ENCODE measurements at regions not wholly inside any gene's neighbourhood (a gene's known extent, or its start where the extent isn't known, plus 50 kb on each side); places are given as distances from the start of the nearest gene placed in this dataset.
"Not testable (repeated sequence)": the region's sequence is repeated elsewhere in the genome, so short reads cannot be mapped to it uniquely, and the experiment has no call there.

GRCh38 chr3:163361357-163361878 lies 1716.9 kb downstream of the SI start:
- not testable (repeated sequence) for DNase-seq

- DNase-seq, result no peak
Observed at GRCh38 chr3:163347944-163348343, 1730.4 kb downstream of the SI start.

- DNase-seq, result no peak
Observed at GRCh38 chr3:163335429-163335828, 1742.9 kb downstream of the SI start.

- no peak for DNase-seq
Observed at GRCh38 chr3:163328680-163329079, 1749.6 kb downstream of the SI start.

DNA sequence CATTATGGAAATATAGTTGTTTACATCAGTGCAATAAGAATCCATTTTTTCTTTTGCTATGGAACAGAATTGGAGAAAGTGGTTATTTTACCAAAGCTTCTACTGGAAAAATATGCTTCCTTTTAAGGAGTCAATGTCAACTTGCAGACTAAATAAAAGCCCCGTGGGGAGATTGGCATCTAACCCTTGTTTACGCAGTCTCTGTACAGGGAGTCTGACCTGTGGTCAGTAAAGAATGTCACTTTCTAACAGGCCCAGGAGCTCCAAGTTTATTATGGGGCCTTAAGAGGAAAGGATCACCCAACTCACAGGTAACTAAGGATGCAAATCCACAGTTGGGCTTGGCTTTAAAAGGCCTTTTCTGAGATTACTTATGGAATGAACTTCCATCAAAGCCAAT lies 1751.2 kb downstream of the SI start:
- no peak for DNase-seq

GRCh38 chr3:163315786-163316185 lies 1762.5 kb downstream of the SI start:
- no peak for DNase-seq

DNA sequence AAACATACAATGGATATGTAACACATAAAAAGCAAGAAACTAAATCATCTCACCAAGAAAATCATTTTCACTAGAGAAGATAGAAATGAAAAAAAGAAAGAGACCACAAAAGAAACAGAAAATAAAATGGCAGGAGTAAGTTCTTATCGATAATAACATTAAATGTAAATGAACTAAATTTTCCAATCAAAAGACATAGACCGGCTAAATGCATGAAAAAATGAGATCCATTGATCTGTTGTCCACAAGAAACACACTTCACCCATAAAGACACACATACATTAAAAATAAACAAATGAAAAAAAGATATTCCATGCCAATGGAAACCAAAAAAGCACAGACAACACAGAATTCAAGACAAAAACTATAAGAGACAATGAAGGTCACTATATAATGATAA lies 1771.9 kb downstream of the SI start:
- DNase-seq, result no peak

DNA sequence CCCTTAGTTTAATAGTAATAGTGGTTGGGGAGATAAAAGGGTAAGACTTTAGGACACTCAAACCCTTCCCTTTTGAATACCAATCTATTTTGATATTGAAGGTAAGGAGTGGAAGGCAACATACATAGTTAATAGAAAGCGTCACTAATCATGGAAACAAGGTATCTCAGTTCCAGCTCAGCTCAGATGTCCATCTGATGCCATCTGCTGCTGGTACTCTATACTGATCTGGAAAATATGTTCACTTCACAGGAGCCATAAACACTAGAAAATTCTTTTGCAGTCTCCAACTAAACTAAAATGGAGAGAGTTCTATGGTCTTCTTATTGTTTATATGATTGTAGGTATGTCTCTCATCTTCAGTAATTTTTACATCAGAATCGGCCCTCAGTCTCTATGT lies 1777.1 kb downstream of the OTOL1 start:
- no peak for DNase-seq

DNA sequence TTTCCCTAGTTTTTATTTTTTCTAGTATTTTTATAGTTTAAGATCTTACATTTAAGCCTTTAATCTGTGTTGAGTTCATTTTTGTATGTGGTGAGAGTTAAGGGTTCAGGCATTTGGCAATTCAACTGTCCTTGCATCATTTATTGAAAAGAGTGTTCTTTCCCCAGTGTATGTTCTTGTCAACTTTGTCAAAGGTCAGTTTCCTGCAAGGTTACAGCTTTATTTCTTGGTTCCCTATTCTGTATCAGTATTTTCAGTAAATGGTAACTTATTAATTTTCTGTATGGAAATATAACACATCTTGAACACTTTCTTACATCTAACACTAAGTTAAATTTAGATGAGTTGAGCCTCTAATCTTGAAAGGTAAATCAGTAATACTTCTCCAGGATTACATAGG lies 1770.1 kb downstream of the OTOL1 start:
- DNase-seq, result no peak

GRCh38 chr3:163261618-163262017 lies 1765.0 kb downstream of the OTOL1 start:
- no peak for DNase-seq

DNA sequence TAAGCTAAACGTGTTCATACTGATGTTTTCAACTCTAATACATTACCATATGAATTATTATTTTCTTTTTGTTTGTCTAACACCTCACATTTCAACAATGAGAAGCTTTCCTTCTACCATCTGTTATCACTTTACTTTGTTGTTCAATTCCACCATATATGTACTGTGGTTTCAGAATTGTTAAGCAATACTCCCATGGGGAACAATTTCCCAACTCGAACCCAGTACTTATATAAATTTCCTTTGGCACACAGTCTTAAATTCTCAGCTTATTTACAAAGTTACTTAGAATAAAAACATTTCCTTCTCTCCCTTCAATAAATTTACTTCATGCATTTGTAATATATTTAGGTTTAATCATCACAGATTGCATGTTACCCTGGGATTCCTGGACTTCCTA lies 1764.4 kb downstream of the OTOL1 start:
- no peak for DNase-seq

- no peak for DNase-seq
Observed at GRCh38 chr3:163218336-163218735, 1721.7 kb downstream of the OTOL1 start.

DNA sequence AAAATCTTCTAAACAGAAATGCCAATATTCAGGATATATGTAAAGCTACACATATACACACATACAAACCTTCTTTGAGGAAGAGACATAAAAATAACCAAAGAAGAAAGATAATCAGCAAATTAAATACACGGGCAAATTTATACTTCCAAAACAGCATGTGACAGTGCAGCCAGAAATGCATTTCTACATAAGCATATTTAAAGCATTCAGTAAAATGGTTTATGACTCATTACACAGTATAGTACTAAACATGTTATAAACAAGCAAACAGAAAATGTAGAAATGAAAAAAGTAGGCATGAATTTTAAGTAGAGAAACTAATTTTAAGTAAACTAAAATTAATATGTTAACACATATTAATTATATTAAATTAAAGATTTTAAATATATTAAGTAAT lies 1717.2 kb downstream of the OTOL1 start:
- no peak for DNase-seq

- DNase-seq, result no peak
Observed at GRCh38 chr3:163196815-163197374, 1700.3 kb downstream of the OTOL1 start.

- DNase-seq, result no peak
Observed at GRCh38 chr3:163196245-163196644, 1699.6 kb downstream of the OTOL1 start.

GRCh38 chr3:163185721-163186350 lies 1689.2 kb downstream of the OTOL1 start:
- no peak for DNase-seq

GRCh38 chr3:163175970-163176369 lies 1679.4 kb downstream of the OTOL1 start:
- DNase-seq, result no peak

- DNase-seq, result not testable (repeated sequence)
Observed at GRCh38 chr3:163172513-163172912, 1675.9 kb downstream of the OTOL1 start.

- DNase-seq, result no peak
Observed at GRCh38 chr3:163166197-163166596, 1669.6 kb downstream of the OTOL1 start.

- no peak for DNase-seq
Observed at GRCh38 chr3:163159306-163159705, 1662.7 kb downstream of the OTOL1 start.

DNA sequence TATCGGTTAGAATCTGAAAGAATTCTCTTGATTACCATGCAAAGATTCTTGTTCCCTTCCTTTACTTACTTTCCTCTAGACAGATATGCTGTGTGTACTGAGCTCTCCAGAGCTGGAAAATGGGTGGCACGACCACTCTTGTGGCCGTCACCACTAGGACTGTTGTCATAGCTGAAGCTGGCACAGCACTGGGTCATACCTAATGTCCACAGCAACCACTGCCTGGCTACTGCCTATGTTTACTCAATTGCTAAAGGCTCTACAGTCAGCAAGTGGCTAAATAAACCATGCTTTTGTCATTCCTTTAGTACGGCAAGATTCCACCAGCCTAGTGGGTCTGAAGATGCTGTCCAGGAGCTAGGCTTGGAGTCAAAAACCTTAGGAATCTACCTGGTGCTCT lies 1643.0 kb downstream of the OTOL1 start:
- DNase-seq, result no peak

DNA sequence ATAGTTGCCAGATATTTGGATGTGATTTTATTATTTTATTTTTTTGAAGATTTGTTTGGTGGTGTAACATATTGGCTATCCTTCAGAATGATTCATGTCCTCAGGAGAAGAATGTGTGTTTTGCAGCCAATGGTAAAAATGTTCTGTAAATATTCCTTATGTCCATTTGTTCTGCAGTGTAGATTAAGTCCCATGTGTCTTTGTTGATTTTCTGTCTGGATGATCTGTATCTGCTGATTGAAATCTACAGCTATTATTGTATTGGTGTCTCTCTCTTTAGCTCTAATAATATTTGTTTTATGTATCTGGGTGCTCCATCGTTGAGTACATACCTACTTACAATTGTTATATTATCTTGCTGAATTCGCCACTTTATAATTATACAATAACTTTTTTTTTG lies 1641.7 kb downstream of the OTOL1 start:
- DNase-seq, result no peak

DNA sequence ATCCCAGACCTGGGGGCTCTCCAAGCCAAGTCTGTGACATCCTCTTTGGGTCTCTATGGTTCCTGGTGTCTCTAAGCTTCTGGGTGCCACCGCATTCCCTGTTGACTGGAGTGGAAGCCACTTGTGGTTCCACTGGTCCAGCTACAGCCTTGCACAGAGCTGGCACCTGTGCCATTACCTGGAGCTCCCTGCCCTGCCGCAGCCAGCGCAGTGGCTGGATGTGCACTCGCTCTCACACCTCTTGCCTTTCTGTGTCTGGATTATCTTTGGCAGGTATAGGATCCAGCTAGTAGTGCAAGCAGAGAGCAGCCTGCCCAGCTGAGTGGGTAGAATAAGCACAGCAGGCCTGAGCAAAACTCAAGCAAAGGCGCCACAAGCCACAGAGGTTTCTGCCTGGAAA lies 1635.5 kb downstream of the OTOL1 start:
- no peak for DNase-seq

GRCh38 chr3:163129287-163129686 lies 1632.7 kb downstream of the OTOL1 start:
- no peak for DNase-seq

DNA sequence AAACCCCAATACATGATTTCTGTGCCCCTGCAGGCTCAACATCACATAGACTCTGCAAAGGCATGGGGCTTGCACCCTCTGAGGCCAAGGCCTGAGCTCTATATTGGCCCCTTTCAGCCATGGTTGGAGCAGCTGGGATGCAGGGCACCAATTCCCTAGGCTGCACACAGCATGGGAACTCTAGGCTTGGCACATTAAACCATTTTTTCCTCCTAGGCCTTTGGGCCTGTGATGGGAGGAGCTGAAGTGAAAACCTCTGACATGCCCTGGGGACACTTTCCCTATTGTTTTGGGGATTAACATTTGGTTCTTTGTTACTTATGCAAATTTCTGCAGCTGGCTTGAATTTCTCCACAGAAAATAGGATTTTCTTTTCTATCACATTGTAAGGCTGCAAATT lies 1629.5 kb downstream of the OTOL1 start:
- no peak for DNase-seq
